Stimulated activated CD8-positive, alpha-beta memory T cell treated with anti-CD3 and anti-CD28 coated beads, Interleukin-2, amount 100 ng/mL, for 1 hour (primary cell): ENCODE measurements at regions not wholly inside any gene's neighbourhood (a gene's known extent, or its start where the extent isn't known, plus 50 kb on each side); places are given as distances from the start of the nearest gene placed in this dataset.
"Not testable (repeated sequence)": the region's sequence is repeated elsewhere in the genome, so short reads cannot be mapped to it uniquely, and the experiment has no call there.

Source experiments
- DNase-seq, 2 donors: peaks; one replicate each; pipeline ENCODE4 v3.0.0-alpha.2; 2020; ENCODE audit warnings: low read depth in 2 of 2

DNA sequence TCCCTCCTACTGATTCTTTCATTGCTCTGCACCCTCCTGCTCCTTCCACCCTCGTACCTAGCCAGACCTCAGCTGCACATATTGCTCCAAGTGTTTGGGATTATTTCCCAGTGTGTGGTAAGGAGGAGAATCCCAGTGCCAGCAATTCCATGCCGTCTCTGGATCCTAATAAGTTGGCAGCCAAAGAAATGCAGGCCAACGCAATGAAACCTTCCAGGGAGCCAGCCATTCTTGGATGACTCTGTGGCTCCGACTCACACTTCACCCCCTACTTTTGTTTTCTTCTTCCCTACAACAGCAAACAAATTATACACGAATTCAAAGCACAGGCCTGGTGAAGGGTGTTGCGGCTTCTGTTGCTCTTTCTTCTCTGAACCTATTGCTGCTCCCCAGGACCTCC is 82.5 kb upstream of the SLC1A3 start:
- no peak for DNase-seq

- DNase-seq, result no peak
Measured at GRCh38 chr5:36526537-36526936, 79.9 kb upstream of the SLC1A3 start.

- DNase-seq, result no peak
Measured at GRCh38 chr5:36528588-36528987, 77.8 kb upstream of the SLC1A3 start.

DNA sequence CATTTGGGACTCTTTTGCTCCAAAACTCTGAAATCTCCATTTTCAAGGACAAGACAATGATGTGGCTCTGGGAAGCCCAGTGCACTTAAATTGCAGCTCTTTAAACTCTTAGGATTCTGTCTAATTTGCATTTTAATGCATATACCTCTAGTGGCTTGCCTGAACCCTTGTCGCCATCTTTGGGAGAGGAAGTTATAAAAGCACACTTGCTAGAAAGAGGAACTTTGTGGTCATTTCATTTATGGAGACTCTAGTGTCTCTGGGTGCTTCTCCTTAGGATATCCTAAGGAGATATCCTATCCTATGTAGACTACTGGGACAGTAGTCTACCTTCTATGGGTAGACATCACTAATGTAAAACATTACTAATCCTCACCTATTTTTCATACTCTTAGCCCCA is 77.3 kb upstream of the SLC1A3 start:
- DNase-seq, result no peak

- no peak for DNase-seq
Measured at GRCh38 chr5:36530215-36530614, 76.2 kb upstream of the SLC1A3 start.

DNA sequence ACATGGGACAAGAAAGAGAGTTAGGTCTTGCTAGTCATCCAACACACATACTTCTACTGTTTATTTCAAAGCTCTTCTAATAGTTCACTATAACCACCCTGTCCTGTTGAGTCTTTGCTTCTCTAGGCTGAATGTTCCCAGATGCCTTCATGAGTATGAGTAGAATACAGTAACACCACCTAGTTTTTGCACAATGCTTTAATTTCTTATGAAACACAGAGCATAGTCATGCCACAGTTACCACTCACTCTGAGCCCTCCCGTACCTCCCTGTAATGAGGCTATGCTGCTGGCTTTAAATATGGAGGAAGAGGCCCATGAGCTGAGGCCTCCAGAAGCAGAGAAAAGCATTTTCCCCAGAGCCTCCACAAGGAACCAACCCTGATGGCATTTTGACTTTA is 75.0 kb upstream of the SLC1A3 start:
- no peak for DNase-seq

GRCh38 chr5:36535378-36535777 is 71.0 kb upstream of the SLC1A3 start:
- DNase-seq, result no peak

DNA sequence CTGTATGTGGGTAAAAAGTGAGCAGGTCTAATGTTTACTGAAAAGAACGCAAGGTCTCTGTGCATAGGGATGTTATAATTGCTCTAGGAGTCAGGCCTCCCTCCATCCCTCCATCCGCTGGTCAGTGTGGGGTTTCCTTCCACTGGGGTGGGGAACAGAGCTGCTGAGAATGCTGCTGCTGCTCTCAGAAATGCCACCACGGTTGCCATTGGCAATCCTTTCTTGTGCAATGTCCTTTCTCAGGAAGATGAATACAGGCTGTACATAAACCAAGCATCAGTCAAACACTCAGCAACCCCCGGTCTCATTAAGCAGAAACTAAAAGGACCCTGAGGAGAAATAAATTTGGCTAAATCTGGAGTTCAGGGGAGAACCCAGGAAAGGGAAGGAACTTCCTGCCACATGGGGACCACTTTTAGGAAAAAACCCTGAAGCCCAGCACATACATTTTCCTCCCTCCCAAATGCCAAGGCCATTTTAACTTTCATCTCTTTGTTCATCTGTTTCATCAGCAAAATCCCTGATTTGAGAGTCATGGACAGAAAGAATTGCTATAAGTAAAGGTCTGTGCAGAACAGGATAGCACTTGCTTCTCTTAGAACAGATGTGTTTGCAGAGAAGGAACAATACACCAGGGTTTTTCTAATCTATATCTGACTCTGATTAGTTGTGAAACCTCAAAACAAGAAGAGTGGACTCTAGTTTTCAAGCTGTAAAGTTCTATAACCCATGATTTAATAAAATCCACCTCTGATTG is 70.4 kb upstream of the SLC1A3 start:
- DNase-seq, result no peak

GRCh38 chr5:36536616-36537005 is 69.8 kb upstream of the SLC1A3 start:
- no peak for DNase-seq

- no peak for DNase-seq
Measured at GRCh38 chr5:36537724-36538123, 68.7 kb upstream of the SLC1A3 start.

DNA sequence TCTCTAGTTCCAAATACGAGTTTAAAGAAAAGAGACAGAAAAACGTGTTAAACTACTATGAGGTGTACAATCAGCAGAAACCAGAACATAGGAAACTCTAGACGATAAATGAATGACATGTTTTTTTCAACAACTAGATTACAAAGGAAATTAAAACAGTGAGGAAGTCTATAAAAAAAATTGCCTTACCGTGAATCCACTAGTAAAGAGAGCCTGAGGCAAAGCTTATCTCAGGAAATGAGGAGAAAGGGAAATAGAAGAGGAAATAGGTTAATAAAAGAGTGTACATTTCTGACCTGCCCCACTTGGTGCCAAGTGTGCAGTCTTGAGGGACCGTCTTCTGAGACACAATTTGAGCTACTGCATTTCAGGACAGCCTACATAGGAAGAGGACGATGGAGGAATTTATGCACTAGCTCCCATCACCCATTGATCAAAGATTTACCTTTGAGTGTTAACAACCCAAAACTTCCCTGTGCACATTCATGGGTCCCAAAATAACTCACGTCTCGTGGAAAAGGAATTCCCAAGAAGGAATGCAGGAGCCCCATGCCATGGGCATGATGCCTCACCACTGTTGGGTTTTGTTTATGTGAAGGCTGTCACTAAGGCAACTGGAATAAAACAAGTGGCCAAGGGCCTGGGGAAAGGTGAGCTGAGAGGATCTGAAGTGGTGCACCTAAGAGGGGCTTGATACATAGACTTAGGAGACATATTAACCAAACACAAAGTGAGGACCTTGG is 53.6 kb upstream of the SLC1A3 start:
- DNase-seq, result no peak

- DNase-seq, result not testable (repeated sequence)
Measured at GRCh38 chr5:36555035-36555434, 51.4 kb upstream of the SLC1A3 start.
